Neural progenitor cell (in vitro differentiated cells): ENCODE measurements at regions not wholly inside any gene's neighbourhood (a gene's known extent, or its start where the extent isn't known, plus 50 kb on each side); places are given as distances from the start of the nearest gene placed in this dataset.

Source experiments
- CTCF ChIP-seq: fragments of 200-600 bp; sonication (generic); IDR thresholded peaks from 2 replicates; pipeline ENCODE4 v1.5.1; 2017; ENCODE audit warnings: antibody characterized with exemption, mild to moderate bottlenecking
- EZH2phosphoT487 ChIP-seq: fragments of 200-600 bp; sonication (generic); IDR thresholded peaks from 2 replicates; pipeline ENCODE4 v1.6.1; 2017; ENCODE audit warnings: antibody characterized with exemption

DNA sequence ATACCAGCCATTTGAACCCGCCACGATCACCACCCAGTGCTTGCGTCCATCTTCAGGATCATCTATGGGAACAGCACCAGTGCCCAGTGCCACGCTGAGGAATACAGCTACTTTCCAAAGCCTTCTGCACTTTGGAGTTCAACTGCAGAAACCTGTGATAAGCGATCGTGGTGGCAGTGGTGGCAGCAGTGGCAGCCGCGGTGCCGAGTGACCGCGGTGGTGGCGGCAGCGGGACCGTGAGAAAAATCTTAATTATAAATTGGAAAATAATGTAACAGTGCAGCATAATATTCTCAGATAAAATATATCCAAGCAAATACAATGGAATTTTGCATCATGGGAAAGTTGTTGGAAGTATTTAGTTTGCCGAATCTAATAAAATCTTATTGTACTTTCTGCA, 2270.9 kb downstream of the PCDH9 start:
- TF ChIP-seq CTCF (no peak), EZH2phosphoT487 (no peak)
